Endothelial cell of umbilical vein (primary cell): ENCODE measurements at regions not wholly inside any gene's neighbourhood (a gene's known extent, or its start where the extent isn't known, plus 50 kb on each side); places are given as distances from the start of the nearest gene placed in this dataset.

Experiments
- BruUV-seq: library from RNA; stranded (reverse); fragments of 400-500 nt; replicated peaks from 2 replicates; lab custom pipeline; 2021; lab: Mats Ljungman, UMichigan
- CTCF ChIA-PET: fragments of 300-600, 350-600 bp; sonication (Branson Sonifier 250); formaldehyde crosslinking; loops from one replicate; lab custom pipeline; 2021; ENCODE audit warnings: antibody characterized with exemption, inconsistent platforms; lab: Charles Lee
- POLR2A ChIA-PET: fragments of 300-600, 350-600 bp; sonication (Branson Sonifier 250); formaldehyde crosslinking; loops from one replicate; lab custom pipeline; 2021; ENCODE audit warnings: antibody characterized with exemption, inconsistent platforms; lab: Charles Lee
- DNase-seq: peaks from one replicate; pipeline ENCODE4 v3.0.0-alpha.2; 2011; ENCODE audit warnings: low read depth, low spot score
- FAIRE-seq: peaks from 2 replicates; lab custom pipeline; 2011; peaks lifted over from hg19 to GRCh38; lab: Jason Lieb, UNC
- H2AFZ ChIP-seq: 2 replicates; pipeline ENCODE4 v1.6.0; 2012; ENCODE audit warnings: low read depth, low read length, control low read depth, inconsistent platforms
- H3K27ac ChIP-seq: 2 replicates; pipeline ENCODE4 v1.5.1; 2011; ENCODE audit warnings: low read depth, mild to moderate bottlenecking, control low read depth, low read length, moderate library complexity; ENCODE audit not compliant: insufficient read depth
- H3K27me3 ChIP-seq, 2 experiments: 2 replicates each; pipeline versions ENCODE4 v1.6.0 to v1.6.1; 2011; ENCODE audit warnings: low read length in 2 of 2, mixed read lengths in 1 of 2; ENCODE audit not compliant: control insufficient read depth in 2 of 2, insufficient read depth in 2 of 2
- H3K36me3 ChIP-seq, 2 experiments: 2 replicates in 1 of 2; 3 replicates in 1 of 2; pipeline ENCODE4 v1.5.1; 2011; ENCODE audit warnings: low read length in 2 of 2, mild to moderate bottlenecking in 1 of 2, moderate library complexity in 1 of 2; ENCODE audit not compliant: control insufficient read depth in 2 of 2, insufficient read depth in 2 of 2; ENCODE audit errors: extremely low read depth in 1 of 2
- H3K4me1 ChIP-seq: 3 replicates; pipeline ENCODE4 v1.5.1; 2011; ENCODE audit warnings: mild to moderate bottlenecking, low read length; ENCODE audit not compliant: control insufficient read depth, insufficient read depth; ENCODE audit errors: extremely low read depth
- H3K4me2 ChIP-seq: 2 replicates; pipeline ENCODE4 v1.6.1; 2011; ENCODE audit warnings: low read length, control low read depth, mixed read lengths; ENCODE audit not compliant: insufficient read depth
- H3K4me3 ChIP-seq, 3 experiments: fragments of 200-600 bp in 1 of 3; sonication (generic), shearing (Covaris generic) in 1 of 3; replicated peaks in 1 of 3; 2 replicates each; pipeline ENCODE4 v1.5.1; 2011 to 2016; ENCODE audit warnings: control low read depth in 3 of 3, low read length in 3 of 3, mild to moderate bottlenecking in 2 of 3, inconsistent platforms in 1 of 3, low read depth in 1 of 3, moderate library complexity in 1 of 3; ENCODE audit not compliant: insufficient read depth in 1 of 3
- H3K79me2 ChIP-seq: 2 replicates; pipeline ENCODE4 v1.6.0; 2012; ENCODE audit warnings: low read length, inconsistent platforms; ENCODE audit not compliant: control insufficient read depth, insufficient read depth
- H3K9ac ChIP-seq: replicated peaks from 2 replicates; pipeline ENCODE3; 2011; ENCODE audit warnings: low read length, control low read depth; ENCODE audit not compliant: insufficient read depth; ENCODE audit errors: extremely low read depth
- H3K9me1 ChIP-seq: replicated peaks from 3 replicates; pipeline ENCODE4 v1.6.0; 2011; ENCODE audit warnings: mild to moderate bottlenecking, low read length; ENCODE audit not compliant: control insufficient read depth, insufficient read depth; ENCODE audit errors: extremely low read depth
- H3K9me3 ChIP-seq: replicated peaks from 2 replicates; pipeline ENCODE4 v1.5.1; 2012; ENCODE audit warnings: low read length, inconsistent platforms; ENCODE audit not compliant: control insufficient read depth, insufficient read depth
- H4K20me1 ChIP-seq: replicated peaks from 2 replicates; pipeline ENCODE3; 2011; ENCODE audit warnings: mild to moderate bottlenecking, low read length; ENCODE audit not compliant: control insufficient read depth, insufficient read depth; ENCODE audit errors: extremely low read depth
- EZH2 ChIP-seq: IDR thresholded peaks from 2 replicates; pipeline ENCODE4 v1.6.1; 2012; ENCODE audit warnings: borderline replicate concordance, low read depth, mild to moderate bottlenecking, moderate library complexity, low read length, inconsistent platforms; ENCODE audit not compliant: severe bottlenecking
- FOS ChIP-seq: IDR thresholded peaks from 2 replicates; pipeline ENCODE4 v1.6.1; 2011; ENCODE audit warnings: mild to moderate bottlenecking, low read length, moderate library complexity, borderline replicate concordance; ENCODE audit not compliant: insufficient read depth
- GATA2 ChIP-seq: IDR thresholded peaks from 2 replicates; pipeline ENCODE4 v1.7.0; 2011; ENCODE audit warnings: low read depth, mild to moderate bottlenecking, moderate library complexity, mixed read lengths, low read length; ENCODE audit not compliant: insufficient read length, insufficient read depth
- JUN ChIP-seq: IDR thresholded peaks from 2 replicates; pipeline ENCODE4 v1.6.1; 2011; ENCODE audit warnings: borderline replicate concordance, low read depth; ENCODE audit not compliant: insufficient read length, insufficient read depth
- MAX ChIP-seq: IDR thresholded peaks from 2 replicates; pipeline ENCODE4 v1.6.1; 2011; ENCODE audit not compliant: insufficient read depth, insufficient read length
- MYC ChIP-seq: IDR thresholded peaks from one replicate; pipeline ENCODE4 v1.6.1; 2011; ENCODE audit warnings: mild to moderate bottlenecking, low read depth, low read length
- POLR2A ChIP-seq: IDR thresholded peaks from 2 replicates; pipeline ENCODE4 v1.6.1; 2012; ENCODE audit warnings: low read depth, mild to moderate bottlenecking, control low read depth, low read length
- POLR2AphosphoS5 ChIP-seq: IDR thresholded peaks from 2 replicates; pipeline ENCODE4 v1.6.1; 2012; ENCODE audit warnings: low read depth, mild to moderate bottlenecking, control low read depth, low read length, moderate library complexity; ENCODE audit not compliant: insufficient read depth
- dilution Hi-C: fragments of 300-500 bp; cut with MboI; formaldehyde crosslinking; loops from one replicate; pipeline ENCODE4 v1.15.0; 2019; ENCODE audit warnings: low sequenced_read_pairs; ENCODE audit not compliant: extremely low pct_ligation_motif_present
- intact Hi-C: fragments of 100-400 bp; cut with micrococcal nuclease; formaldehyde crosslinking; loops from one replicate; pipeline ENCODE4 v1.10.0; 2022
- TF ChIP-seq, protein P1 (sequence below), 2 donors: IDR thresholded peaks; 1 replicate in 1 of 2; 2 replicates in 1 of 2; pipeline ENCODE4 v1.5.1; 2011; ENCODE audit warnings: low read length in 2 of 2, mild to moderate bottlenecking in 2 of 2, moderate library complexity in 2 of 2, control low read depth in 1 of 2, inconsistent platforms in 1 of 2, low read depth in 1 of 2; ENCODE audit not compliant: insufficient read depth in 1 of 2; ENCODE audit errors: extremely low read depth in 1 of 2

GRCh38 chr16:56011808-56012481 lies 136.8 kb upstream of the CES5A start:
- Histone ChIP-seq H3K4me2 (no peak overlapping the region), H2AFZ (no peak overlapping the region), H3K27ac (no peak overlapping the region), H3K79me2 (no peaks in the 10 kb centered on the region), H3K9ac (no peak overlapping the region), H3K4me3 (no peak overlapping the region), H3K36me3 (no peaks in the 10 kb centered on the region), H3K27me3 (no peaks in the 10 kb centered on the region), H3K9me3 (no peaks in the 10 kb centered on the region), H4K20me1 (no peaks in the 10 kb centered on the region), H3K9me1 (no peaks in the 10 kb centered on the region), H3K4me1 (no peaks in the 10 kb centered on the region)
- dilution Hi-C loops, result no loop called here
- DNase-seq (no peak), FAIRE-seq (no peak)
- TF ChIP-seq MYC (no peak), EZH2 (no peak), JUN (no peak), GATA2 (no peak), POLR2A (no peak), FOS (no peak), MAX (no peak), POLR2AphosphoS5 (no peak)
- TF ChIP-seq, protein P1, sequence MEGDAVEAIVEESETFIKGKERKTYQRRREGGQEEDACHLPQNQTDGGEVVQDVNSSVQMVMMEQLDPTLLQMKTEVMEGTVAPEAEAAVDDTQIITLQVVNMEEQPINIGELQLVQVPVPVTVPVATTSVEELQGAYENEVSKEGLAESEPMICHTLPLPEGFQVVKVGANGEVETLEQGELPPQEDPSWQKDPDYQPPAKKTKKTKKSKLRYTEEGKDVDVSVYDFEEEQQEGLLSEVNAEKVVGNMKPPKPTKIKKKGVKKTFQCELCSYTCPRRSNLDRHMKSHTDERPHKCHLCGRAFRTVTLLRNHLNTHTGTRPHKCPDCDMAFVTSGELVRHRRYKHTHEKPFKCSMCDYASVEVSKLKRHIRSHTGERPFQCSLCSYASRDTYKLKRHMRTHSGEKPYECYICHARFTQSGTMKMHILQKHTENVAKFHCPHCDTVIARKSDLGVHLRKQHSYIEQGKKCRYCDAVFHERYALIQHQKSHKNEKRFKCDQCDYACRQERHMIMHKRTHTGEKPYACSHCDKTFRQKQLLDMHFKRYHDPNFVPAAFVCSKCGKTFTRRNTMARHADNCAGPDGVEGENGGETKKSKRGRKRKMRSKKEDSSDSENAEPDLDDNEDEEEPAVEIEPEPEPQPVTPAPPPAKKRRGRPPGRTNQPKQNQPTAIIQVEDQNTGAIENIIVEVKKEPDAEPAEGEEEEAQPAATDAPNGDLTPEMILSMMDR (IDR thresholded peaks at IDR 0.05; ENCODE audit: extremely low read depth in 1 of 2, insufficient read depth in 1 of 2, low read depth in 1 of 2, low read length in 2 of 2), result no peak
- CTCF ChIA-PET, result no interaction called here
- intact Hi-C loops, result no loop called here
- POLR2A ChIA-PET, result no interaction called here
- BruUV-seq, result no TSS peak
